B cell (primary cell): ENCODE measurements at regions not wholly inside any gene's neighbourhood (a gene's known extent, or its start where the extent isn't known, plus 50 kb on each side); places are given as distances from the start of the nearest gene placed in this dataset.
A peak's percentile ranks its signal among the peaks of the same experiment; 100 is the strongest.

ENCODE experiments used
- ATAC-seq: fragments of 200-7000 bp; cut with Tn5 transposase; one replicate; pipeline ENCODE4 v1.10.0; 2021; ENCODE audit warnings: low read depth, mild to moderate bottlenecking, moderate number of reproducible peaks, moderate library complexity
- CTCF ChIA-PET: fragments of 350-600 bp; sonication (Branson Sonifier 250); formaldehyde crosslinking; loops from one replicate; lab custom pipeline; 2021; ENCODE audit warnings: antibody characterized with exemption, inconsistent platforms; lab: Charles Lee
- POLR2A ChIA-PET: fragments of 350-600 bp; sonication (Branson Sonifier 250); formaldehyde crosslinking; loops from one replicate; lab custom pipeline; 2021; ENCODE audit warnings: antibody characterized with exemption; lab: Charles Lee
- DNase-seq: peaks from one replicate; pipeline ENCODE4 v3.0.0; 2013
- H2AFZ ChIP-seq: 2 replicates; pipeline ENCODE4 v1.6.1; 2012; ENCODE audit warnings: mild to moderate bottlenecking, low read depth, low read length; ENCODE audit not compliant: insufficient read depth, poor library complexity, severe bottlenecking
- H3K27ac ChIP-seq, 2 donors: 1 replicate in 1 of 2; 2 replicates in 1 of 2; pipeline ENCODE4 v1.5.1; 2012 to 2013; ENCODE audit warnings: low read length in 2 of 2, mild to moderate bottlenecking in 2 of 2, moderate library complexity in 1 of 2
- H3K27me3 ChIP-seq, 4 experiments: fragments of 200-600 bp in 1 of 4; sonication (generic) in 1 of 4; replicated peaks in 1 of 4; 1 replicate in 2 of 4; 2 replicates in 2 of 4; pipeline versions ENCODE4 v1.6.1 to v1.7.0; 2013 to 2016; ENCODE audit warnings: low read length in 3 of 4, mild to moderate bottlenecking in 2 of 4, mixed read lengths in 1 of 4, moderate library complexity in 1 of 4; ENCODE audit not compliant: insufficient read depth in 4 of 4, control insufficient read depth in 3 of 4; ENCODE audit errors: control extremely low read depth in 1 of 4
- H3K36me3 ChIP-seq, 2 experiments: replicated peaks in 1 of 2; 1 replicate in 1 of 2; 2 replicates in 1 of 2; pipeline versions ENCODE4 v1.6.1 to v1.7.1; 2013; ENCODE audit warnings: low read length in 1 of 2; ENCODE audit not compliant: insufficient read depth in 2 of 2, control insufficient read depth in 1 of 2; ENCODE audit errors: control extremely low read depth in 1 of 2, extremely low read depth in 1 of 2
- H3K4me1 ChIP-seq, 2 donors: fragments of 200-600 bp in 1 of 2; sonication (generic) in 1 of 2; 1 replicate in 1 of 2; 2 replicates in 1 of 2; pipeline versions ENCODE4 v1.5.1 to v1.6.1; 2013 to 2017; ENCODE audit warnings: low read length in 2 of 2; ENCODE audit not compliant: control insufficient read depth in 2 of 2, insufficient read depth in 2 of 2
- H3K4me2 ChIP-seq: replicated peaks from 2 replicates; pipeline ENCODE3; 2012; ENCODE audit warnings: mild to moderate bottlenecking, low read depth, low read length; ENCODE audit not compliant: poor library complexity, severe bottlenecking
- H3K4me3 ChIP-seq, 5 experiments: fragments of 200-600 bp in 1 of 5; sonication (generic) in 1 of 5; 1 replicate in 3 of 5; 2 replicates in 2 of 5; pipeline versions ENCODE4 v1.5.1 to v1.7.0; 2011 to 2016; ENCODE audit warnings: low read length in 4 of 5, mild to moderate bottlenecking in 4 of 5, low read depth in 2 of 5, control low read depth in 1 of 5, moderate library complexity in 1 of 5; ENCODE audit not compliant: insufficient read depth in 1 of 5; ENCODE audit errors: control extremely low read depth in 1 of 5, extremely low read depth in 1 of 5
- H3K79me2 ChIP-seq: fragments of 200-600 bp; sonication (generic); one replicate; pipeline ENCODE4 v1.6.0; 2016; ENCODE audit warnings: low read length; ENCODE audit not compliant: control insufficient read depth, insufficient read depth
- H3K9ac ChIP-seq: fragments of 200-600 bp; sonication (generic); 2 replicates; pipeline ENCODE4 v1.6.1; 2017; ENCODE audit warnings: mild to moderate bottlenecking, low read length, moderate library complexity
- H3K9me3 ChIP-seq, 3 donors: one replicate each; pipeline versions ENCODE4 v1.6.1 to v1.7.1; 2013; ENCODE audit warnings: low read length in 2 of 3; ENCODE audit not compliant: control insufficient read depth in 2 of 3, insufficient read depth in 1 of 3; ENCODE audit errors: control extremely low read depth in 1 of 3
- H4K20me1 ChIP-seq: 2 replicates; pipeline ENCODE4 v1.6.0; 2012; ENCODE audit warnings: mild to moderate bottlenecking, low read length; ENCODE audit not compliant: insufficient read depth, control insufficient read depth, poor library complexity, severe bottlenecking
- H3K27ac Mint-ChIP-seq: one replicate; pipeline ENCODE4 v1.8.0; 2021; ENCODE audit warnings: mixed read lengths
- H3K27me3 Mint-ChIP-seq: one replicate; pipeline ENCODE4 v1.8.0; 2021; ENCODE audit warnings: mixed read lengths
- H3K4me1 Mint-ChIP-seq: one replicate; pipeline ENCODE4 v1.8.0; 2021; ENCODE audit warnings: mixed read lengths
- H3K4me3 Mint-ChIP-seq: one replicate; pipeline ENCODE4 v1.8.0; 2021; ENCODE audit warnings: mixed read lengths
- H3K9me3 Mint-ChIP-seq: one replicate; pipeline ENCODE4 v1.8.0; 2022; ENCODE audit warnings: mixed read lengths; ENCODE audit not compliant: insufficient read depth
- CTCF ChIP-seq: fragments of 200-600 bp; IDR thresholded peaks from one replicate; pipeline ENCODE4 v1.8.0; 2022; ENCODE audit warnings: antibody characterized with exemption, mild to moderate bottlenecking
- EZH2 ChIP-seq: IDR thresholded peaks from 2 replicates; pipeline ENCODE4 v1.6.1; 2012; ENCODE audit warnings: borderline replicate concordance, low read depth, mild to moderate bottlenecking, moderate library complexity, low read length; ENCODE audit not compliant: insufficient read depth, poor library complexity, severe bottlenecking
- WGBS: methylation state at CpG from one replicate; pipeline ENCODE4 v1.1.5; 2013; ENCODE audit warnings: missing lambda C conversion rate; ENCODE audit not compliant: insufficient coverage; 5-methylcytosine and 5-hydroxymethylcytosine counted together
- intact Hi-C: fragments of 100-400 bp; cut with micrococcal nuclease; formaldehyde crosslinking; loops from one replicate; pipeline ENCODE4 v1.10.0; 2022

DNA sequence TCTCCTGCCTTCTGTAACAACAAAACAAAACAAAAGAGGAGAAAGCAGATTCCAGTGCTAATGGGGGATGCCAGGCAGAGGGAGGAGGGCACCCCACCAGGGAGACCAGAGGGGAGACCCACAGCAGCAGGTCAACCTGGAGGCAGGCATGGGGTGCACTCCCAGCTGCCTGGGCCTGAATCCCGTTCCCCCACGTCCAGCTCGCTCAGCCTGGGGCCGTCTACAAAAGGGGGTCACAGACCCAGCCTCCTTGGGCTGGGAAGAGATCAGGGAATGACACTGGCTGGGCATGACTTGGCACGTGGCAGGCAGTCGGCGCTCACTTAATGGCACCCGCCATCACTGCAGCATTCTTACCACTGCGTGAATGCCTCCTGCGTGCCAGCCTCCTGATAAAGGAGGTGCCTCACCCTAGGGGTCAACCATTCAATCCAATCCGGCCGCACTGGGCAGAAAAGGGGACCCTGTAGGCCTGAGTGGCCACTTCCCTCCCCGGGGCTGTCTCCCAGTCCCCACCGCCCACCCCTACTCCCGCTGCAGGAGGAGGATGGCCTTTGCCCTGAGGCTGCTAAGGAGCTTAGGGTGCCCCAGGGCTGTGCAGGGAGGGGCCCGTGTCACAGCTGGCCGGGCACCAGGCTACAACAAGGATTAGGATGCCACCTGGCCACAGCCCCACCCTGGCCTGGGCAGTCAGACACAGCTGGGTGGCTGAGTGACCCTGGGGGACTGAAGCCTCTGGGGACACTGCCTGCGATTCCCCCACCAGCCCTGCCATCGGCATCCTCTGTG lies 87.5 kb downstream of the NCOR2 start:
- ChIA-PET POLR2A (interaction anchor here (1.4 kb wide), 1 partner anchor 14 kb away, joined by 14 read pairs; no protein-coding TSS in a partner anchor), CTCF (interaction anchor here (0.7 kb wide), 1 partner anchor 14 kb away, joined by 3 read pairs; no protein-coding TSS in a partner anchor)
- H3K36me3 ChIP-seq = peaks cover 0 to 31% of the 10 kb centered on the region in 2 experiments
- H4K20me1 ChIP-seq = peaks cover 71% of the 10 kb centered on the region
- H2AFZ ChIP-seq = no peak overlapping the region
- peak overlapping the region; percentile 56 for H3K4me2 ChIP-seq
- Mint-ChIP-seq H3K4me3 (peak overlapping the region; percentile 52), H3K9me3 (peaks cover 7% of the 10 kb centered on the region), H3K4me1 (peaks cover 61% of the 10 kb centered on the region), H3K27me3 (no peaks in the 10 kb centered on the region), H3K27ac (peak overlapping the region; percentile 15)
- 72% methylated on average over 16 of the region's 19 CpGs for WGBS
- intact Hi-C loops = no loop called here
- peaks cover 0 to 65% (median 21%) of the 10 kb centered on the region in 3 donors for H3K9me3 ChIP-seq
- TF ChIP-seq EZH2 (no peak), CTCF (no peak)
- H3K27me3 ChIP-seq = no peaks in the 10 kb centered on the region
- peak; percentile 41 for ATAC-seq
- peaks cover 32 to 57% of the 10 kb centered on the region in 2 donors for H3K4me1 ChIP-seq
- no peak overlapping the region for H3K4me3 ChIP-seq
- DNase-seq = no peak
- H3K27ac ChIP-seq = peak overlapping the region in 1 of 2 donors; percentile 5
- no peak overlapping the region for H3K9ac ChIP-seq
- H3K79me2 ChIP-seq = peaks cover 35% of the 10 kb centered on the region
